ENCODE measurements at regions not wholly inside any gene's neighbourhood (a gene's known extent, or its start where the extent isn't known, plus 50 kb on each side); places are given as distances from the start of the nearest gene placed in this dataset.

DNA sequence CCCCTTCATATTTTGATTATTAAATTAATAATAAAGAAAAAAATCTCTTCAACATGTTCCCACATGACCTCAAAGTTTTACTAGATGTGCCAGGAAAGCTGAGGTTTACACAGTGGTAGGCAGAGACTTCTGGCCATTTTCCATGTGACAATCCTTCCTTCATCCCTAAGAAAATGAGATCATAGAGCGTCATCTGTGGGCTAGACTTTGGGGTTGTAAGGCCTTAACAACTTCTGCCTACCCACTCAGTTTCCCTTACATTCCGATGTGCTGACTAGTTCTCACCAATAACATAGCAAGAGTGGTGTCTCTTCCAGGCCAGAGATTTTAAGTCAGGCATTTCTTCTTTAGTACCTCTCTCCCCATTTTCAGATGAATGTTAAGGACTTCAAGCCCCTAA lies 171.1 kb upstream of the PHF14 start:
- TF ChIP-seq, protein P1, sequence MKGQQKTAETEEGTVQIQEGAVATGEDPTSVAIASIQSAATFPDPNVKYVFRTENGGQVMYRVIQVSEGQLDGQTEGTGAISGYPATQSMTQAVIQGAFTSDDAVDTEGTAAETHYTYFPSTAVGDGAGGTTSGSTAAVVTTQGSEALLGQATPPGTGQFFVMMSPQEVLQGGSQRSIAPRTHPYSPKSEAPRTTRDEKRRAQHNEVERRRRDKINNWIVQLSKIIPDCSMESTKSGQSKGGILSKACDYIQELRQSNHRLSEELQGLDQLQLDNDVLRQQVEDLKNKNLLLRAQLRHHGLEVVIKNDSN (IDR thresholded peaks at IDR 0.05): no peak
- TF ChIP-seq FOXM1 (IDR thresholded peaks at IDR 0.05; ENCODE audit: borderline replicate concordance, low read depth) (no peak), CEBPB (IDR thresholded peaks at IDR 0.05) (no peak), TAF1 (IDR thresholded peaks at IDR 0.05; ENCODE audit: low read depth) (no peak), TEAD4 (IDR thresholded peaks at IDR 0.05) (no peak), TCF12 (IDR thresholded peaks at IDR 0.05; ENCODE audit: low read depth) (no peak), YY1 (IDR thresholded peaks at IDR 0.05; ENCODE audit: low read depth) (no peak), EP300 (IDR thresholded peaks at IDR 0.05; ENCODE audit: borderline replicate concordance) (no peak), RAD21 (IDR thresholded peaks at IDR 0.05; ENCODE audit: low read depth) (no peak), EGR1 (IDR thresholded peaks at IDR 0.05) (no peak), ZBTB7A (IDR thresholded peaks at IDR 0.05; ENCODE audit: low read depth) (no peak), NFIC (IDR thresholded peaks at IDR 0.05) (no peak)
- TF ChIP-seq, protein P2, sequence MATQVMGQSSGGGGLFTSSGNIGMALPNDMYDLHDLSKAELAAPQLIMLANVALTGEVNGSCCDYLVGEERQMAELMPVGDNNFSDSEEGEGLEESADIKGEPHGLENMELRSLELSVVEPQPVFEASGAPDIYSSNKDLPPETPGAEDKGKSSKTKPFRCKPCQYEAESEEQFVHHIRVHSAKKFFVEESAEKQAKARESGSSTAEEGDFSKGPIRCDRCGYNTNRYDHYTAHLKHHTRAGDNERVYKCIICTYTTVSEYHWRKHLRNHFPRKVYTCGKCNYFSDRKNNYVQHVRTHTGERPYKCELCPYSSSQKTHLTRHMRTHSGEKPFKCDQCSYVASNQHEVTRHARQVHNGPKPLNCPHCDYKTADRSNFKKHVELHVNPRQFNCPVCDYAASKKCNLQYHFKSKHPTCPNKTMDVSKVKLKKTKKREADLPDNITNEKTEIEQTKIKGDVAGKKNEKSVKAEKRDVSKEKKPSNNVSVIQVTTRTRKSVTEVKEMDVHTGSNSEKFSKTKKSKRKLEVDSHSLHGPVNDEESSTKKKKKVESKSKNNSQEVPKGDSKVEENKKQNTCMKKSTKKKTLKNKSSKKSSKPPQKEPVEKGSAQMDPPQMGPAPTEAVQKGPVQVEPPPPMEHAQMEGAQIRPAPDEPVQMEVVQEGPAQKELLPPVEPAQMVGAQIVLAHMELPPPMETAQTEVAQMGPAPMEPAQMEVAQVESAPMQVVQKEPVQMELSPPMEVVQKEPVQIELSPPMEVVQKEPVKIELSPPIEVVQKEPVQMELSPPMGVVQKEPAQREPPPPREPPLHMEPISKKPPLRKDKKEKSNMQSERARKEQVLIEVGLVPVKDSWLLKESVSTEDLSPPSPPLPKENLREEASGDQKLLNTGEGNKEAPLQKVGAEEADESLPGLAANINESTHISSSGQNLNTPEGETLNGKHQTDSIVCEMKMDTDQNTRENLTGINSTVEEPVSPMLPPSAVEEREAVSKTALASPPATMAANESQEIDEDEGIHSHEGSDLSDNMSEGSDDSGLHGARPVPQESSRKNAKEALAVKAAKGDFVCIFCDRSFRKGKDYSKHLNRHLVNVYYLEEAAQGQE (IDR thresholded peaks at IDR 0.05; ENCODE audit: low read depth): no peak
- TF ChIP-seq, protein P3, sequence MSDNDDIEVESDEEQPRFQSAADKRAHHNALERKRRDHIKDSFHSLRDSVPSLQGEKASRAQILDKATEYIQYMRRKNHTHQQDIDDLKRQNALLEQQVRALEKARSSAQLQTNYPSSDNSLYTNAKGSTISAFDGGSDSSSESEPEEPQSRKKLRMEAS (IDR thresholded peaks at IDR 0.05): no peak

DNA sequence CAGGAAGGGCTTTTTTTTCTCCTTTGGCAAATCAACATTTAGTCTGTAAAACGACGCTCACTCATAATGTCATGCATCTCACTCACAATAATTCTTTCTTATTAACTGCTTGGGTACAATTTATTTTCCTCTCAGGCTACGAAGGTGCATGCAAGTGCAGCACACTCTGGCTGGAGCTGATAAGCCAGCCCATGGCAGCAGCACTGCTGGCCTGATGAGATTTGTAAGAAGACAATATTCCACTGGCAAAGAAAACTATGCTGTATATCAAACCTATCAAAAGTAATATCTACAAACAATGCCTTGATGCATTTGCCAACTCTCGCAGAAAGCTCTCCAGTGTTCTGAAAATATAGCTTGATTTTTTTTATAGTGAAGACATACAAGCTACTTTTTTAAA lies 170.0 kb upstream of the PHF14 start:
- TF ChIP-seq YY1 (IDR thresholded peaks at IDR 0.05; ENCODE audit: low read depth): no peak

DNA sequence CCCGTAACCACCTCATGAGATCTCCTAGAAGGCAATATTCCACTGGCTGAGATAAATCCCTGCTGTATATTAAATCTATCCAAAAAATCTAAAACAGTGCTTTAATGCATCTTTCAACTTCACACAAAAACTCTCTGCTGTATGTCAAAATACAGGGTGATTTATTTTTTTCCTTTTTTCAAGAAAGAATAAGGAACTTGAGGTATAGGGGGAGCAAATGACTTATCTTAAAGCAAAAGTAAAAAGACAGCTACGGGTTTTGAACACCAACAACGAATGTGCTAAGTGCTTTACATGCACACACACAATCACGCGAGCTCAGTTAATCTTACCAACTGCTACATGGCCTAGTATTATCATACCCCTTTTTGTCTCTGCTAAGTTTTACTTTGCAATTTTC lies 168.9 kb upstream of the PHF14 start:
- TF ChIP-seq NFIC (IDR thresholded peaks at IDR 0.05) (no peak), RAD21 (IDR thresholded peaks at IDR 0.05; ENCODE audit: low read depth) (no peak), TEAD4 (IDR thresholded peaks at IDR 0.05) (no peak), TAF1 (IDR thresholded peaks at IDR 0.05; ENCODE audit: low read depth) (no peak), YY1 (IDR thresholded peaks at IDR 0.05; ENCODE audit: low read depth) (no peak), CREB1 (IDR thresholded peaks at IDR 0.05; ENCODE audit: low read depth) (no peak), FOXM1 (IDR thresholded peaks at IDR 0.05; ENCODE audit: borderline replicate concordance, low read depth) (no peak), TCF12 (IDR thresholded peaks at IDR 0.05; ENCODE audit: low read depth) (no peak), ZBTB7A (IDR thresholded peaks at IDR 0.05; ENCODE audit: low read depth) (no peak), EP300 (IDR thresholded peaks at IDR 0.05; ENCODE audit: borderline replicate concordance) (no peak), EGR1 (IDR thresholded peaks at IDR 0.05) (no peak)
- TF ChIP-seq, protein P2 (IDR thresholded peaks at IDR 0.05; ENCODE audit: low read depth): no peak
- TF ChIP-seq, protein P3 (IDR thresholded peaks at IDR 0.05): no peak
- TF ChIP-seq, protein P1 (IDR thresholded peaks at IDR 0.05): no peak

DNA sequence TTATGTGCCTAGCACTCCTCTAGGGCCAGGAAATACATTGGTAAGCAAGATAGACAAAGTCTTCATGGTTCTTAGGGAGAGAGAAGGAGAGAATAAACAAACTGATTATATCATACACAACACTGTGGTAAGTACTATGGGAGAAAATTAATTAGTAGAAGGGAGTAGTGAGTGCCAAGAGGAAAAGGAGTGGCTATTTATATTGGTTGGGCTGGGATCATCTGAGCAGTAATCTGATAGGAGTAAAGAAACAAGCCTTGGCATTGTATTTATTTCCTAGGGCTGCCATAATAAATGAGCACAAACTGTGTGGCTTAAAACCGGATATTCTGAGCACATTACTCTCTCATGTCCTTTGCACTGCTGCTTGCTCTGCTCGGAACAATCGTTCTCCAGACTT lies 158.1 kb upstream of the PHF14 start:
- TF ChIP-seq, protein P2 (IDR thresholded peaks at IDR 0.05; ENCODE audit: low read depth): no peak
- TF ChIP-seq, protein P1 (IDR thresholded peaks at IDR 0.05): no peak
- TF ChIP-seq TAF1 (IDR thresholded peaks at IDR 0.05; ENCODE audit: low read depth) (no peak), CREB1 (IDR thresholded peaks at IDR 0.05; ENCODE audit: low read depth) (no peak), TCF12 (IDR thresholded peaks at IDR 0.05; ENCODE audit: low read depth) (no peak), FOXM1 (IDR thresholded peaks at IDR 0.05; ENCODE audit: borderline replicate concordance, low read depth) (no peak), EP300 (IDR thresholded peaks at IDR 0.05; ENCODE audit: borderline replicate concordance) (no peak), CEBPB (IDR thresholded peaks at IDR 0.05) (no peak), EGR1 (IDR thresholded peaks at IDR 0.05) (no peak), ZBTB7A (IDR thresholded peaks at IDR 0.05; ENCODE audit: low read depth) (no peak), YY1 (IDR thresholded peaks at IDR 0.05; ENCODE audit: low read depth) (no peak), TEAD4 (IDR thresholded peaks at IDR 0.05) (no peak), RAD21 (IDR thresholded peaks at IDR 0.05; ENCODE audit: low read depth) (no peak), NFIC (IDR thresholded peaks at IDR 0.05) (no peak)
- TF ChIP-seq, protein P3 (IDR thresholded peaks at IDR 0.05): no peak

Measured in Ishikawa (cell line).